GM12878 (cell line): ENCODE measurements at regions not wholly inside any gene's neighbourhood (a gene's known extent, or its start where the extent isn't known, plus 50 kb on each side); places are given as distances from the start of the nearest gene placed in this dataset.

ENCODE experiments used
- ATAC-seq: fragments of 200-7000 bp; cut with Tn5 transposase; 3 replicates; pipeline ENCODE4 v1.9.1; 2020; ENCODE audit warnings: mild to moderate bottlenecking, moderate library complexity
- BruUV-seq: library from RNA; stranded (reverse); fragments of 400-500 nt; replicated peaks from 2 replicates; lab custom pipeline; 2021; lab: Mats Ljungman, UMichigan
- CTCF ChIA-PET: fragments of 300-600 bp; sonication (Branson Sonifier 250); formaldehyde crosslinking; extraction: SDS; loops from one replicate; lab custom pipeline; 2021; ENCODE audit warnings: inconsistent platforms; lab: Yijun Ruan, JAX
- POLR2A ChIA-PET: fragments of 350-600 bp; formaldehyde crosslinking; extraction: SDS; loops from one replicate; lab custom pipeline; 2021; ENCODE audit warnings: inconsistent platforms; lab: Charles Lee
- RAD21 ChIA-PET: fragments of 300-600 bp; sonication (Branson Sonifier 250); formaldehyde crosslinking; loops from one replicate; lab custom pipeline; 2023; ENCODE audit warnings: antibody characterized with exemption; ENCODE audit not compliant: unreplicated experiment; lab: Charles Lee
- SMC1A ChIA-PET: fragments of 300-600 bp; sonication (Branson Sonifier 250); formaldehyde crosslinking; loops from one replicate; lab custom pipeline; 2023; ENCODE audit not compliant: unreplicated experiment, uncharacterized antibody; lab: Charles Lee
- DNase-seq: peaks from one replicate; pipeline ENCODE4 v3.0.0-alpha.2; 2011; ENCODE audit warnings: low read depth, low spot score
- FAIRE-seq: peaks from 3 replicates; lab custom pipeline; 2011; peaks lifted over from hg19 to GRCh38; lab: Jason Lieb, UNC
- H2AFZ ChIP-seq: 2 replicates; pipeline ENCODE4 v1.6.0; 2011; ENCODE audit warnings: low read depth, low read length, control low read depth; ENCODE audit not compliant: control insufficient read depth
- H3K27ac ChIP-seq: 2 replicates; pipeline ENCODE4 v1.5.1; 2011; ENCODE audit warnings: control low read depth; ENCODE audit not compliant: control insufficient read depth, insufficient read depth
- H3K27me3 ChIP-seq, 2 experiments: replicated peaks in 1 of 2; 2 replicates each; pipeline versions ENCODE4 v1.6.0 to v1.6.1; 2011; ENCODE audit warnings: low read length in 1 of 2; ENCODE audit not compliant: control insufficient read depth in 2 of 2, insufficient read depth in 2 of 2
- H3K36me3 ChIP-seq, 2 experiments: 2 replicates each; pipeline ENCODE4 v1.5.1; 2011; ENCODE audit warnings: low read length in 1 of 2; ENCODE audit not compliant: control insufficient read depth in 2 of 2, insufficient read depth in 2 of 2
- H3K4me1 ChIP-seq: 2 replicates; pipeline ENCODE4 v1.6.1; 2011; ENCODE audit warnings: mild to moderate bottlenecking, low read length, moderate library complexity, mixed read lengths; ENCODE audit not compliant: control insufficient read depth, insufficient read depth
- H3K4me2 ChIP-seq: 2 replicates; pipeline ENCODE4 v1.6.0; 2011; ENCODE audit warnings: control low read depth; ENCODE audit not compliant: control insufficient read depth, insufficient read depth
- H3K4me3 ChIP-seq: fragments of 200-600 bp; sonication (generic); 2 replicates; pipeline ENCODE4 v1.5.1; 2016
- H3K79me2 ChIP-seq: 2 replicates; pipeline ENCODE4 v1.6.0; 2011; ENCODE audit warnings: low read length; ENCODE audit not compliant: control insufficient read depth, insufficient read depth
- H3K9ac ChIP-seq: 2 replicates; pipeline ENCODE4 v1.8.0; 2011; ENCODE audit warnings: low read length, control low read depth, mixed read lengths; ENCODE audit not compliant: control insufficient read depth, insufficient read depth
- H3K9me3 ChIP-seq: replicated peaks from 3 replicates; pipeline ENCODE4 v1.5.1; 2011; ENCODE audit warnings: mild to moderate bottlenecking, low read length; ENCODE audit not compliant: control insufficient read depth, insufficient read depth
- H4K20me1 ChIP-seq: 2 replicates; pipeline ENCODE4 v1.6.0; 2011; ENCODE audit not compliant: control insufficient read depth, insufficient read depth
- CEBPB ChIP-seq, 2 experiments: fragments of 150-350 bp in 1 of 2; IDR thresholded peaks; 2 replicates each; pipeline ENCODE4 v1.6.1; 2012 to 2014; ENCODE audit warnings: low read depth in 2 of 2, low read length in 2 of 2, borderline replicate concordance in 1 of 2, inconsistent platforms in 1 of 2
- GABPA ChIP-seq: IDR thresholded peaks from 2 replicates; pipeline ENCODE4 v1.6.1; 2014; ENCODE audit warnings: antibody characterized with exemption, low read depth, mild to moderate bottlenecking, inconsistent platforms
- GATAD2B ChIP-seq: fragments of 450-650 bp; conservative IDR thresholded peaks from 2 replicates; pipeline ENCODE4 v1.6.1; 2017; ENCODE audit warnings: low read depth, mild to moderate bottlenecking, moderate library complexity
- HDAC6 ChIP-seq: fragments of 200-600 bp; sonication (generic); IDR thresholded peaks from one replicate; pipeline ENCODE4 v1.8.0; 2017; ENCODE audit warnings: antibody characterized with exemption; ENCODE audit not compliant: unreplicated experiment
- MEF2A ChIP-seq: IDR thresholded peaks from 2 replicates; pipeline ENCODE4 v1.6.1; 2011; ENCODE audit warnings: low read depth, mild to moderate bottlenecking, low read length, moderate library complexity; ENCODE audit not compliant: insufficient read depth
- MEF2B ChIP-seq: fragments of 450-650 bp; IDR thresholded peaks from 2 replicates; pipeline ENCODE4 v1.6.1; 2018; ENCODE audit warnings: mild to moderate bottlenecking, moderate library complexity; ENCODE audit not compliant: partially characterized antibody, poor library complexity, severe bottlenecking
- WRNIP1 ChIP-seq: IDR thresholded peaks from 2 replicates; pipeline ENCODE4 v1.6.1; 2011; ENCODE audit warnings: low read depth, low read length, improper control_type of control experiment, borderline replicate concordance
- YY1 ChIP-seq: IDR thresholded peaks from 2 replicates; pipeline ENCODE4 v1.6.1; 2011; ENCODE audit warnings: low read depth, mild to moderate bottlenecking, low read length
- WGBS: methylation state at CpG from one replicate; pipeline ENCODE4 v1.1.6; 2016; ENCODE audit warnings: low lambda C conversion rate; ENCODE audit not compliant: insufficient replicate concordance, insufficient coverage; ENCODE audit errors: missing lambda C conversion rate; 5-methylcytosine and 5-hydroxymethylcytosine counted together
- in situ Hi-C: fragments of 300-500 bp; cut with MboI; formaldehyde crosslinking; loops from 9 replicates; pipeline ENCODE4 v1.14.3; 2018; ENCODE audit warnings: mixed read lengths
- intact Hi-C: fragments of 100-400 bp; cut with micrococcal nuclease; formaldehyde crosslinking; loops from one replicate; pipeline ENCODE4 v1.14.2; 2022; ENCODE audit not compliant: unreplicated experiment

DNA sequence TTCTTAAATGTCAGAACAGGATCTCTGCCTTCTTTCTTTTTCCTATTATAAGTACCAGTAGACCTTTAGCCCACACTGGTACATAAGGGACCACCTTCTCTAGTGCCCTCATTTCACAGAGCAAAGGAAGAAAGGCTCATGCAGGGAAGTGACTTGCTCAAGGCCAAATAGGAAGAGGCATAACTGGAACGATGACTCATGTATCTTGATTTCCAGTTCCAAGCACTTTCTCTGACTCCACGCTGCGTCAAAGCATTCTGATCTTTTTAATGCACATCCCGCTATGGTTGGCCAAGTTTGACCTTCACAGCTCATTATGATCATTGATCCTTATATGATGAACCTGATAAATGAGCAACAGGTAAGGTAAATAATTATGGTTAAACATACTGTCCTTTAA lies 542.0 kb downstream of the GBA3 start:
- TF ChIP-seq CEBPB (IDR thresholded peaks at IDR 0.05; ENCODE audit: borderline replicate concordance in 1 of 2, low read depth in 2 of 2, low read length in 2 of 2), result no peak
- no peak for TF ChIP-seq MEF2B
- TF ChIP-seq GATAD2B, result no peak
- WGBS, result 54% methylated on average over 4 of the region's 4 CpGs
- CTCF ChIA-PET, result interaction anchor here (1.3 kb wide), 1 partner anchor 11 kb away, joined by 3 read pairs; no protein-coding TSS in a partner anchor
- in situ Hi-C loops, result no loop called here
- intact Hi-C loops, result no loop called here
- RAD21 ChIA-PET, result no interaction called here
- no peaks in the 10 kb centered on the region for H3K4me1 ChIP-seq
- H3K36me3 ChIP-seq, result no peaks in the 10 kb centered on the region
- no peaks in the 10 kb centered on the region for H4K20me1 ChIP-seq
- FAIRE-seq (no peak), ATAC-seq (no peak), DNase-seq (no peak)
- SMC1A ChIA-PET, result interaction anchor here (1.1 to 1.9 kb wide), 3 partner anchors 11 to 177 kb away, joined by 3 to 6 read pairs (median 3); no protein-coding TSS in a partner anchor
- H3K9me3 ChIP-seq, result no peaks in the 10 kb centered on the region
- POLR2A ChIA-PET, result no interaction called here
- H3K9ac ChIP-seq, result no peak overlapping the region
- H3K27ac ChIP-seq, result no peak overlapping the region
- no peak overlapping the region for H2AFZ ChIP-seq
- H3K27me3 ChIP-seq, result no peaks in the 10 kb centered on the region
- no peak overlapping the region for H3K4me3 ChIP-seq
- H3K79me2 ChIP-seq, result no peaks in the 10 kb centered on the region
- H3K4me2 ChIP-seq, result no peak overlapping the region
- BruUV-seq, result no TSS peak

DNA sequence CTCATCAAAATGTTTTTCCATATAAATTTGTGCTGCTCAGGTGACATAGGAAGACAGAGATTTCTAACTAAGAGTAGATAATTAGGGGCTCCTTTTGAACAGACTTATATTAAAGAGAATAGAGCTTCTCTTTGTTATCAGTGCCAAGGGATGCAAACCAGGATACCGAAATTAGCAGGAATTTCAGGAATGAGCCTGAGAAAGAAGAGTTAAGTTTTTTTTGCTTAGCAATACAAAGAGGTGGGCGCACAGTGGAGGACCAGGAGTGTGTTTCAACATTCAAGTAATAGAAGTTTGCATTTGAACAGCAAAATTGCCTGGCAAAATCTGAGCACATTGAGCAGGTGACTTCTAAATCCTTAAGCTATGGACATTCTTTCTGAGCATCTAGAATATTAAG lies 541.3 kb downstream of the GBA3 start:
- CTCF ChIA-PET, result no interaction called here
- H4K20me1 ChIP-seq, result no peaks in the 10 kb centered on the region
- H3K79me2 ChIP-seq, result no peaks in the 10 kb centered on the region
- BruUV-seq, result no TSS peak
- ATAC-seq (no peak), DNase-seq (no peak), FAIRE-seq (no peak)
- WGBS, result 6% methylated on average over 2 of the region's 2 CpGs
- no peaks in the 10 kb centered on the region for H3K9me3 ChIP-seq
- SMC1A ChIA-PET, result interaction anchor here (1.9 to 3.5 kb wide), 2 partner anchors 12 to 15 kb away, joined by 6 to 11 read pairs; no protein-coding TSS in a partner anchor
- intact Hi-C loops, result no loop called here
- no peak overlapping the region for H3K4me2 ChIP-seq
- no peaks in the 10 kb centered on the region for H3K36me3 ChIP-seq
- no peak overlapping the region for H3K27ac ChIP-seq
- RAD21 ChIA-PET, result interaction anchor here (1.2 kb wide), 1 partner anchor 16 kb away, joined by 3 read pairs; no protein-coding TSS in a partner anchor
- H3K4me3 ChIP-seq, result no peak overlapping the region
- H3K4me1 ChIP-seq, result no peaks in the 10 kb centered on the region
- in situ Hi-C loops, result no loop called here
- H3K9ac ChIP-seq, result no peak overlapping the region
- TF ChIP-seq YY1, result no peak
- no peak for TF ChIP-seq MEF2A
- no peak for TF ChIP-seq WRNIP1
- TF ChIP-seq GABPA, result no peak
- TF ChIP-seq HDAC6, result no peak
- H2AFZ ChIP-seq, result no peak overlapping the region
- no peaks in the 10 kb centered on the region for H3K27me3 ChIP-seq
- POLR2A ChIA-PET, result no interaction called here
